GM12878 (cell line): ENCODE measurements at regions not wholly inside any gene's neighbourhood (a gene's known extent, or its start where the extent isn't known, plus 50 kb on each side); places are given as distances from the start of the nearest gene placed in this dataset.

Source experiments
- ATAC-seq: fragments of 200-7000 bp; cut with Tn5 transposase; 3 replicates; pipeline ENCODE4 v1.9.1; 2020; ENCODE audit warnings: mild to moderate bottlenecking, moderate library complexity
- BruUV-seq: library from RNA; stranded (reverse); fragments of 400-500 nt; replicated peaks from 2 replicates; lab custom pipeline; 2021; lab: Mats Ljungman, UMichigan
- CTCF ChIA-PET: fragments of 300-600 bp; sonication (Branson Sonifier 250); formaldehyde crosslinking; extraction: SDS; loops from one replicate; lab custom pipeline; 2021; ENCODE audit warnings: inconsistent platforms; lab: Yijun Ruan, JAX
- POLR2A ChIA-PET: fragments of 350-600 bp; formaldehyde crosslinking; extraction: SDS; loops from one replicate; lab custom pipeline; 2021; ENCODE audit warnings: inconsistent platforms; lab: Charles Lee
- RAD21 ChIA-PET: fragments of 300-600 bp; sonication (Branson Sonifier 250); formaldehyde crosslinking; loops from one replicate; lab custom pipeline; 2023; ENCODE audit warnings: antibody characterized with exemption; ENCODE audit not compliant: unreplicated experiment; lab: Charles Lee
- SMC1A ChIA-PET: fragments of 300-600 bp; sonication (Branson Sonifier 250); formaldehyde crosslinking; loops from one replicate; lab custom pipeline; 2023; ENCODE audit not compliant: unreplicated experiment, uncharacterized antibody; lab: Charles Lee
- DNase-seq: peaks from one replicate; pipeline ENCODE4 v3.0.0-alpha.2; 2011; ENCODE audit warnings: low read depth, low spot score
- FAIRE-seq: peaks from 3 replicates; lab custom pipeline; 2011; peaks lifted over from hg19 to GRCh38; lab: Jason Lieb, UNC
- H2AFZ ChIP-seq: 2 replicates; pipeline ENCODE4 v1.6.0; 2011; ENCODE audit warnings: low read depth, low read length, control low read depth; ENCODE audit not compliant: control insufficient read depth
- H3K27ac ChIP-seq: 2 replicates; pipeline ENCODE4 v1.5.1; 2011; ENCODE audit warnings: control low read depth; ENCODE audit not compliant: control insufficient read depth, insufficient read depth
- H3K27me3 ChIP-seq, 2 experiments: replicated peaks in 1 of 2; 2 replicates each; pipeline versions ENCODE4 v1.6.0 to v1.6.1; 2011; ENCODE audit warnings: low read length in 1 of 2; ENCODE audit not compliant: control insufficient read depth in 2 of 2, insufficient read depth in 2 of 2
- H3K36me3 ChIP-seq, 2 experiments: 2 replicates each; pipeline ENCODE4 v1.5.1; 2011; ENCODE audit warnings: low read length in 1 of 2; ENCODE audit not compliant: control insufficient read depth in 2 of 2, insufficient read depth in 2 of 2
- H3K4me1 ChIP-seq: 2 replicates; pipeline ENCODE4 v1.6.1; 2011; ENCODE audit warnings: mild to moderate bottlenecking, low read length, moderate library complexity, mixed read lengths; ENCODE audit not compliant: control insufficient read depth, insufficient read depth
- H3K4me2 ChIP-seq: 2 replicates; pipeline ENCODE4 v1.6.0; 2011; ENCODE audit warnings: control low read depth; ENCODE audit not compliant: control insufficient read depth, insufficient read depth
- H3K4me3 ChIP-seq: fragments of 200-600 bp; sonication (generic); 2 replicates; pipeline ENCODE4 v1.5.1; 2016
- H3K79me2 ChIP-seq: 2 replicates; pipeline ENCODE4 v1.6.0; 2011; ENCODE audit warnings: low read length; ENCODE audit not compliant: control insufficient read depth, insufficient read depth
- H3K9ac ChIP-seq: 2 replicates; pipeline ENCODE4 v1.8.0; 2011; ENCODE audit warnings: low read length, control low read depth, mixed read lengths; ENCODE audit not compliant: control insufficient read depth, insufficient read depth
- H3K9me3 ChIP-seq: replicated peaks from 3 replicates; pipeline ENCODE4 v1.5.1; 2011; ENCODE audit warnings: mild to moderate bottlenecking, low read length; ENCODE audit not compliant: control insufficient read depth, insufficient read depth
- H4K20me1 ChIP-seq: 2 replicates; pipeline ENCODE4 v1.6.0; 2011; ENCODE audit not compliant: control insufficient read depth, insufficient read depth
- ESRRA ChIP-seq: IDR thresholded peaks from 2 replicates; pipeline ENCODE4 v1.6.1; 2012; ENCODE audit warnings: mild to moderate bottlenecking, low read length, improper control_type of control experiment
- EZH2 ChIP-seq: IDR thresholded peaks from 2 replicates; pipeline ENCODE4 v1.6.1; 2012; ENCODE audit warnings: low read depth, mild to moderate bottlenecking, control low read depth, inconsistent platforms, low read length, borderline replicate concordance; ENCODE audit not compliant: control insufficient read depth
- FOXK2 ChIP-seq: fragments of 450-650 bp; IDR thresholded peaks from 2 replicates; pipeline ENCODE4 v1.6.1; 2017; ENCODE audit warnings: mild to moderate bottlenecking, moderate library complexity
- FOXM1 ChIP-seq: IDR thresholded peaks from 2 replicates; pipeline ENCODE4 v1.6.1; 2012; ENCODE audit warnings: low read depth, mild to moderate bottlenecking, inconsistent platforms, low read length, moderate library complexity
- HDGF ChIP-seq: fragments of 450-650 bp; IDR thresholded peaks from 2 replicates; pipeline ENCODE4 v1.6.1; 2016; ENCODE audit warnings: antibody characterized with exemption
- JUND ChIP-seq: IDR thresholded peaks from 2 replicates; pipeline ENCODE4 v1.6.1; 2012; ENCODE audit warnings: low read depth, mild to moderate bottlenecking, low read length, improper control_type of control experiment, moderate library complexity
- PML ChIP-seq: IDR thresholded peaks from 2 replicates; pipeline ENCODE4 v1.6.1; 2012; ENCODE audit warnings: low read length, inconsistent platforms
- RFX5 ChIP-seq: IDR thresholded peaks from 2 replicates; pipeline ENCODE4 v1.6.1; 2011; ENCODE audit warnings: low read depth, low read length, improper control_type of control experiment
- RUNX3 ChIP-seq: IDR thresholded peaks from 2 replicates; pipeline ENCODE4 v1.6.1; 2012; ENCODE audit warnings: low read length, inconsistent platforms
- SIN3A ChIP-seq: IDR thresholded peaks from 2 replicates; pipeline ENCODE4 v1.6.1; 2012; ENCODE audit warnings: low read depth, low read length, improper control_type of control experiment
- SPI1 ChIP-seq: IDR thresholded peaks from 2 replicates; pipeline ENCODE4 v1.6.1; 2011; ENCODE audit warnings: low read depth, mild to moderate bottlenecking, low read length, moderate library complexity, borderline replicate concordance; ENCODE audit not compliant: insufficient read depth
- YY1 ChIP-seq: IDR thresholded peaks from 2 replicates; pipeline ENCODE4 v1.6.1; 2011; ENCODE audit warnings: low read depth, mild to moderate bottlenecking, low read length
- ZNF217 ChIP-seq: fragments of 450-650 bp; IDR thresholded peaks from 2 replicates; pipeline ENCODE4 v1.6.1; 2017; ENCODE audit warnings: antibody characterized with exemption, mild to moderate bottlenecking
- WGBS: methylation state at CpG from one replicate; pipeline ENCODE4 v1.1.6; 2016; ENCODE audit warnings: low lambda C conversion rate; ENCODE audit not compliant: insufficient replicate concordance, insufficient coverage; ENCODE audit errors: missing lambda C conversion rate; 5-methylcytosine and 5-hydroxymethylcytosine counted together
- in situ Hi-C: fragments of 300-500 bp; cut with MboI; formaldehyde crosslinking; loops from 9 replicates; pipeline ENCODE4 v1.14.3; 2018; ENCODE audit warnings: mixed read lengths
- intact Hi-C: fragments of 100-400 bp; cut with micrococcal nuclease; formaldehyde crosslinking; loops from one replicate; pipeline ENCODE4 v1.14.2; 2022; ENCODE audit not compliant: unreplicated experiment
- TF ChIP-seq, protein P1 (sequence below): IDR thresholded peaks from 2 replicates; pipeline ENCODE4 v1.6.1; 2012; ENCODE audit warnings: low read length, inconsistent platforms
- TF ChIP-seq, protein P2 (sequence below): IDR thresholded peaks from 2 replicates; pipeline ENCODE4 v1.6.1; 2012; ENCODE audit warnings: low read depth, low read length, improper control_type of control experiment

DNA sequence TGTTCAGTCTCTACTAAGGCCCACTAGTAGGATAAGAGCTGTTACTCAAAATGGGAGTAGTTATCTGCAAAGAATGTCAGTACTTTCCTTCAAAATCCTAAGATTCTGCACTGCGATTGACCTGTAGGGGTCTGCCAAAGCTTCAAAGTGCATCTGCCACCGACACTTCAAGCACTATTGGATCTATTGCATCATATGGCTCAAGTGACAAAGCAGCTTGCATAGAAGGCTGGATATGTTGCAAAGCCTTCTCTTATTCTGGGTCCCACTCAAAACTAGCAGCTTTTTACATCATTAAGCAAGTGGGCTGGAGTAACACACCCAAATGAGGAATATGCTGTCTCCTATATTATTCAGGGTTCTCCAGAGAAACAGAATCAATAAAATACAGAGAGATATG, 115.4 kb upstream of the EMCN start:
- 24% methylated on average over 2 of the region's 2 CpGs for WGBS

More for the DNA sequence above, 115.4 kb upstream of the EMCN start:
- Histone ChIP-seq H3K4me1 (no peaks in the 10 kb centered on the region), H2AFZ (no peak overlapping the region), H3K27ac (no peak overlapping the region), H3K4me3 (no peak overlapping the region), H3K9ac (no peak overlapping the region), H3K9me3 (no peaks in the 10 kb centered on the region), H3K4me2 (no peak overlapping the region), H3K79me2 (no peaks in the 10 kb centered on the region), H3K27me3 (no peaks in the 10 kb centered on the region), H4K20me1 (no peaks in the 10 kb centered on the region), H3K36me3 (no peaks in the 10 kb centered on the region)
- ChIA-PET CTCF (interaction anchor here (0.6 kb wide), 1 partner anchor 26 kb away, joined by 3 read pairs; no protein-coding TSS in a partner anchor), SMC1A (no interaction called here), POLR2A (no interaction called here), RAD21 (interaction anchor here (1.2 kb wide), 1 partner anchor 10 kb away, joined by 3 read pairs; no protein-coding TSS in a partner anchor)
- FAIRE-seq = no peak
- no peak for TF ChIP-seq ZNF217
- no peak for TF ChIP-seq FOXK2
- TF ChIP-seq, protein P1, sequence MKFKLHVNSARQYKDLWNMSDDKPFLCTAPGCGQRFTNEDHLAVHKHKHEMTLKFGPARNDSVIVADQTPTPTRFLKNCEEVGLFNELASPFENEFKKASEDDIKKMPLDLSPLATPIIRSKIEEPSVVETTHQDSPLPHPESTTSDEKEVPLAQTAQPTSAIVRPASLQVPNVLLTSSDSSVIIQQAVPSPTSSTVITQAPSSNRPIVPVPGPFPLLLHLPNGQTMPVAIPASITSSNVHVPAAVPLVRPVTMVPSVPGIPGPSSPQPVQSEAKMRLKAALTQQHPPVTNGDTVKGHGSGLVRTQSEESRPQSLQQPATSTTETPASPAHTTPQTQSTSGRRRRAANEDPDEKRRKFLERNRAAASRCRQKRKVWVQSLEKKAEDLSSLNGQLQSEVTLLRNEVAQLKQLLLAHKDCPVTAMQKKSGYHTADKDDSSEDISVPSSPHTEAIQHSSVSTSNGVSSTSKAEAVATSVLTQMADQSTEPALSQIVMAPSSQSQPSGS = no peak
- TF ChIP-seq ESRRA = no peak
- no peak for TF ChIP-seq EZH2
- TF ChIP-seq PML = no peak
- no peak for TF ChIP-seq FOXM1
- no peak for TF ChIP-seq JUND
- TF ChIP-seq, protein P2, sequence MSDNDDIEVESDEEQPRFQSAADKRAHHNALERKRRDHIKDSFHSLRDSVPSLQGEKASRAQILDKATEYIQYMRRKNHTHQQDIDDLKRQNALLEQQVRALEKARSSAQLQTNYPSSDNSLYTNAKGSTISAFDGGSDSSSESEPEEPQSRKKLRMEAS = no peak
- no peak for TF ChIP-seq SPI1
- TF ChIP-seq SIN3A = no peak
- no peak for TF ChIP-seq RUNX3
- no peak for TF ChIP-seq YY1
- no peak for TF ChIP-seq HDGF
- no peak for TF ChIP-seq RFX5
- ATAC-seq = no peak
- intact Hi-C loops (no loop called here), in situ Hi-C loops (no loop called here)
- no peak for DNase-seq
- no TSS peak for BruUV-seq
